ENCODE measurements at regions not wholly inside any gene's neighbourhood (a gene's known extent, or its start where the extent isn't known, plus 50 kb on each side); places are given as distances from the start of the nearest gene placed in this dataset.

GRCh38 chr18:40402052-40402451 is 1553.0 kb upstream of the PIK3C3 start:
- DNase-seq, result no peak

- no peak for DNase-seq
Observed at GRCh38 chr18:40388121-40388520, 1566.9 kb upstream of the PIK3C3 start.

GRCh38 chr18:40387130-40387787 is 1567.8 kb upstream of the PIK3C3 start:
- no peak for DNase-seq

GRCh38 chr18:40382197-40382596 is 1572.8 kb upstream of the PIK3C3 start:
- no peak for DNase-seq

GRCh38 chr18:40380686-40381439 is 1574.2 kb upstream of the PIK3C3 start:
- DNase-seq, result no peak

GRCh38 chr18:40375837-40376236 is 1579.2 kb upstream of the PIK3C3 start:
- no peak for DNase-seq

GRCh38 chr18:40371673-40372072 is 1583.4 kb upstream of the PIK3C3 start:
- no peak for DNase-seq

- no peak for DNase-seq
Observed at GRCh38 chr18:40367576-40367975, 1587.5 kb upstream of the PIK3C3 start.

GRCh38 chr18:40366521-40366920 is 1588.5 kb upstream of the PIK3C3 start:
- no peak for DNase-seq

- DNase-seq, result no peak
Observed at GRCh38 chr18:40365526-40365925, 1589.5 kb upstream of the PIK3C3 start.

GRCh38 chr18:40360558-40360957 is 1594.5 kb upstream of the PIK3C3 start:
- no peak for DNase-seq

- no peak for DNase-seq
Observed at GRCh38 chr18:40357536-40357935, 1597.5 kb upstream of the PIK3C3 start.

- no peak for DNase-seq
Observed at GRCh38 chr18:40356168-40356567, 1598.9 kb upstream of the PIK3C3 start.

GRCh38 chr18:40355726-40356125 is 1599.3 kb upstream of the PIK3C3 start:
- DNase-seq, result no peak

- no peak for DNase-seq
Observed at GRCh38 chr18:40348196-40348595, 1606.8 kb upstream of the PIK3C3 start.

- DNase-seq, result no peak
Observed at GRCh38 chr18:40347261-40347660, 1607.8 kb upstream of the PIK3C3 start.

GRCh38 chr18:40346146-40346545 is 1608.9 kb upstream of the PIK3C3 start:
- no peak for DNase-seq

- no peak for DNase-seq
Observed at GRCh38 chr18:40341701-40342100, 1613.3 kb upstream of the PIK3C3 start.

GRCh38 chr18:40338284-40338683 is 1616.8 kb upstream of the PIK3C3 start:
- no peak for DNase-seq

- DNase-seq, result no peak
Observed at GRCh38 chr18:40326985-40327384, 1628.0 kb upstream of the PIK3C3 start.

GRCh38 chr18:40325988-40326387 is 1629.0 kb upstream of the PIK3C3 start:
- DNase-seq, result no peak

- DNase-seq, result no peak
Observed at GRCh38 chr18:40314199-40314598, 1640.8 kb upstream of the PIK3C3 start.

- DNase-seq, result no peak
Observed at GRCh38 chr18:40313030-40313642, 1641.9 kb upstream of the PIK3C3 start.

GRCh38 chr18:40307627-40308026 is 1647.4 kb upstream of the PIK3C3 start:
- DNase-seq, result no peak
